ENCODE measurements at regions not wholly inside any gene's neighbourhood (a gene's known extent, or its start where the extent isn't known, plus 50 kb on each side); places are given as distances from the start of the nearest gene placed in this dataset.

GRCh38 chr10:113326160-113327111 lies 226.4 kb upstream of the HABP2 start (continued):
- TF ChIP-seq ZNF462 (CRISPR knock-in tag; IDR thresholded peaks at IDR 0.05): 0 out of 2 replicates have a peak, but pooled peaks have one; percentile 47
- TF ChIP-seq EZH2 (IDR thresholded peaks at IDR 0.05; ENCODE audit: low read depth, unreplicated experiment): no peak
- peak in 1 of 2 experiments; percentile 33; a peak in 3 of 4 replicates for TF ChIP-seq CTCF (conservative IDR thresholded peaks at IDR 0.05; ENCODE audit: low read depth in 2 of 2)

GRCh38 chr10:113329121-113329596 lies 223.7 kb upstream of the HABP2 start:
- Mint-ChIP-seq H3K27me3 (ENCODE audit: insufficient read depth, low read depth, poor library complexity) (peaks cover 1% of the 10 kb centered on the region), H3K27ac (no peak overlapping the region), H3K4me1 (peaks cover 13% of the 10 kb centered on the region; the same call in 2 of the 3 replicates), H3K36me3 (ENCODE audit: low read depth) (no peaks in the 10 kb centered on the region), H3K9me3 (peaks cover 3% of the 10 kb centered on the region; the same call in 2 of the 3 replicates), H3K4me3 (no peak overlapping the region)
- Histone ChIP-seq H3K4me3 (no peak overlapping the region), H3K27ac (ENCODE audit: low read depth) (no peak overlapping the region), H3F3A (replicated peaks; ENCODE audit: low read depth) (no peaks in the 10 kb centered on the region), H3K27me3 (ENCODE audit: insufficient read depth) (no peaks in the 10 kb centered on the region), H3K9me2 (ENCODE audit: insufficient read depth) (0 out of 2 replicates have a peak, but pooled peaks cover 6% of the 10 kb centered on the region), H3K79me2 (replicated peaks; ENCODE audit: insufficient read depth) (no peaks in the 10 kb centered on the region), H2AFZ (no peak overlapping the region), H4K20me1 (replicated peaks; ENCODE audit: insufficient read depth) (no peaks in the 10 kb centered on the region), H3K4me1 (ENCODE audit: insufficient read depth) (no peaks in the 10 kb centered on the region), H3K4me2 (no peak overlapping the region), H3K36me3 (ENCODE audit: insufficient read depth) (no peaks in the 10 kb centered on the region; the same call in 1 of the 2 replicates)
- ATAC-seq: no peak
- no peak for DNase-seq (ENCODE audit: low spot score)
- TF ChIP-seq EZH2phosphoT487 (IDR thresholded peaks at IDR 0.05; ENCODE audit: unreplicated experiment) (no peak), EZH2 (IDR thresholded peaks at IDR 0.05; ENCODE audit: low read depth, unreplicated experiment) (no peak), JUNB (IDR thresholded peaks at IDR 0.05; ENCODE audit: unreplicated experiment) (no peak), ETS1 (IDR thresholded peaks at IDR 0.05) (no peak), ZNF114 (CRISPR knock-in tag; IDR thresholded peaks at IDR 0.05) (no peak)
